HepG2 (cell line): ENCODE measurements at regions not wholly inside any gene's neighbourhood (a gene's known extent, or its start where the extent isn't known, plus 50 kb on each side); places are given as distances from the start of the nearest gene placed in this dataset.

Source experiments
- ATAC-seq: fragments of 200-7000 bp; cut with Tn5 transposase; 3 replicates; pipeline ENCODE4 v1.9.1; 2020; ENCODE audit warnings: mild to moderate bottlenecking, moderate library complexity
- BruUV-seq: library from RNA; stranded (reverse); fragments of 400-500 nt; replicated peaks from 2 replicates; lab custom pipeline; 2021; lab: Mats Ljungman, UMichigan
- CTCF ChIA-PET: fragments of 300-600 bp; formaldehyde crosslinking; extraction: SDS; loops from one replicate; lab custom pipeline; 2021; ENCODE audit warnings: low total read pairs, inconsistent platforms, low intra/inter-chr PET ratio; lab: Yijun Ruan, JAX
- POLR2A ChIA-PET: fragments of 350-600 bp; sonication (Branson Sonifier 250); formaldehyde crosslinking; loops from one replicate; lab custom pipeline; 2020; ENCODE audit warnings: antibody characterized with exemption, inconsistent platforms; lab: Yijun Ruan, JAX
- DNase-seq: peaks from one replicate; pipeline ENCODE4 v3.0.0-alpha.2; 2015; ENCODE audit warnings: low spot score
- FAIRE-seq: peaks from 3 replicates; lab custom pipeline; 2011; peaks lifted over from hg19 to GRCh38; lab: Jason Lieb, UNC
- H2AFZ ChIP-seq: one replicate; pipeline ENCODE4 v1.6.1; 2011; ENCODE audit warnings: low read length, inconsistent platforms
- H3K27ac ChIP-seq: fragments of 300-600 bp; 3 replicates; pipeline ENCODE4 v1.8.0; 2011; ENCODE audit warnings: mixed run types, mild to moderate bottlenecking, mixed read lengths, low read length, inconsistent platforms; ENCODE audit not compliant: insufficient read depth; ENCODE audit errors: extremely low read length
- H3K27me3 ChIP-seq, 2 experiments: fragments of 200-600 bp in 1 of 2; 2 replicates in 1 of 2; 3 replicates in 1 of 2; pipeline versions ENCODE4 v1.6.0 to v1.8.0; 2011; ENCODE audit warnings: low read length in 2 of 2, mild to moderate bottlenecking in 2 of 2, moderate library complexity in 2 of 2, inconsistent platforms in 1 of 2; ENCODE audit not compliant: insufficient read depth in 2 of 2, control insufficient read depth in 1 of 2
- H3K36me3 ChIP-seq, 2 experiments: fragments of 200-600 bp in 1 of 2; replicated peaks in 1 of 2; 2 replicates in 1 of 2; 3 replicates in 1 of 2; pipeline versions ENCODE4 v1.5.1 to v1.8.0; 2011; ENCODE audit warnings: low read length in 2 of 2, inconsistent platforms in 1 of 2; ENCODE audit not compliant: insufficient read depth in 2 of 2, control insufficient read depth in 1 of 2
- H3K4me1 ChIP-seq: 2 replicates; pipeline ENCODE4 v1.5.1; 2012; ENCODE audit warnings: low read length, inconsistent platforms; ENCODE audit not compliant: insufficient read depth
- H3K4me2 ChIP-seq: 2 replicates; pipeline ENCODE4 v1.6.0; 2011; ENCODE audit warnings: low read depth, low read length, inconsistent platforms
- H3K4me3 ChIP-seq, 3 experiments: fragments of 200-600 bp in 1 of 3; sonication (generic), shearing (Covaris generic) in 1 of 3; replicated peaks in 1 of 3; 2 replicates each; pipeline ENCODE4 v1.5.1; 2011 to 2016; ENCODE audit warnings: low read length in 3 of 3, inconsistent platforms in 2 of 3, low read depth in 2 of 3, mild to moderate bottlenecking in 2 of 3, control low read depth in 1 of 3, mixed read lengths in 1 of 3; ENCODE audit not compliant: insufficient read depth in 1 of 3
- H3K79me2 ChIP-seq: one replicate; pipeline ENCODE4 v1.6.1; 2011; ENCODE audit warnings: low read length, inconsistent platforms; ENCODE audit not compliant: insufficient read depth
- H3K9ac ChIP-seq: 2 replicates; pipeline ENCODE4 v1.6.0; 2011; ENCODE audit warnings: mild to moderate bottlenecking, low read depth, low read length, inconsistent platforms; ENCODE audit not compliant: insufficient read depth
- H3K9me3 ChIP-seq: 2 replicates; pipeline ENCODE4 v1.5.1; 2012; ENCODE audit warnings: mild to moderate bottlenecking, low read length
- H4K20me1 ChIP-seq: 2 replicates; pipeline ENCODE4 v1.6.0; 2011; ENCODE audit warnings: inconsistent platforms, mild to moderate bottlenecking, low read length, moderate library complexity; ENCODE audit not compliant: insufficient read depth
- MIER2 ChIP-seq: IDR thresholded peaks from 2 replicates; pipeline ENCODE4 v1.6.1; 2016; ENCODE audit warnings: missing biosample characterization, missing genetic modification reagents
- NFE2L2 ChIP-seq: fragments of 150-350 bp; IDR thresholded peaks from 2 replicates; pipeline ENCODE4 v1.6.1; 2014; ENCODE audit warnings: low read length
- RFXAP ChIP-seq: sonication (generic); formaldehyde crosslinking; IDR thresholded peaks from 2 replicates; pipeline ENCODE4 v1.4.0; 2020; ENCODE audit warnings: missing genetic modification reagents, borderline replicate concordance
- SRSF4 ChIP-seq: fragments of 200-400 bp; formaldehyde crosslinking; IDR thresholded peaks from one replicate; pipeline ENCODE4 v1.6.1; 2018; ENCODE audit warnings: mild to moderate bottlenecking, low read depth, low read length, moderate library complexity; ENCODE audit not compliant: poor library complexity, severe bottlenecking
- whole genome bisulfite sequencing: methylation state at CpG from one replicate; pipeline ENCODE4 v1.1.6; 2017; ENCODE audit warnings: low lambda C conversion rate; 5-methylcytosine and 5-hydroxymethylcytosine counted together
- in situ Hi-C: cut with HindIII; loops from 2 replicates; pipeline ENCODE4 v1.10.0; 2017; ENCODE audit warnings: low pct_unique_long_range_greater_than_20kb; ENCODE audit not compliant: extremely low pct_ligation_motif_present
- intact Hi-C: fragments of 100-400 bp; cut with micrococcal nuclease; formaldehyde crosslinking; loops from one replicate; pipeline ENCODE4 v1.10.0; 2022; ENCODE audit not compliant: unreplicated experiment
- TF ChIP-seq, protein P1 (sequence below): sonication (generic); formaldehyde crosslinking; IDR thresholded peaks from 2 replicates; pipeline ENCODE4 v1.9.0; 2021; ENCODE audit warnings: missing genetic modification reagents, mild to moderate bottlenecking, borderline replicate concordance

- TF ChIP-seq, protein P1, sequence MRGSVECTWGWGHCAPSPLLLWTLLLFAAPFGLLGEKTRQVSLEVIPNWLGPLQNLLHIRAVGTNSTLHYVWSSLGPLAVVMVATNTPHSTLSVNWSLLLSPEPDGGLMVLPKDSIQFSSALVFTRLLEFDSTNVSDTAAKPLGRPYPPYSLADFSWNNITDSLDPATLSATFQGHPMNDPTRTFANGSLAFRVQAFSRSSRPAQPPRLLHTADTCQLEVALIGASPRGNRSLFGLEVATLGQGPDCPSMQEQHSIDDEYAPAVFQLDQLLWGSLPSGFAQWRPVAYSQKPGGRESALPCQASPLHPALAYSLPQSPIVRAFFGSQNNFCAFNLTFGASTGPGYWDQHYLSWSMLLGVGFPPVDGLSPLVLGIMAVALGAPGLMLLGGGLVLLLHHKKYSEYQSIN (CRISPR knock-in tag): no peak
- TF ChIP-seq, all 625 proteins: peak for 0
These were observed 164.9 kb downstream of the IRF8 start (continued) for GRCh38 chr16:86063760-86064405.

DNA sequence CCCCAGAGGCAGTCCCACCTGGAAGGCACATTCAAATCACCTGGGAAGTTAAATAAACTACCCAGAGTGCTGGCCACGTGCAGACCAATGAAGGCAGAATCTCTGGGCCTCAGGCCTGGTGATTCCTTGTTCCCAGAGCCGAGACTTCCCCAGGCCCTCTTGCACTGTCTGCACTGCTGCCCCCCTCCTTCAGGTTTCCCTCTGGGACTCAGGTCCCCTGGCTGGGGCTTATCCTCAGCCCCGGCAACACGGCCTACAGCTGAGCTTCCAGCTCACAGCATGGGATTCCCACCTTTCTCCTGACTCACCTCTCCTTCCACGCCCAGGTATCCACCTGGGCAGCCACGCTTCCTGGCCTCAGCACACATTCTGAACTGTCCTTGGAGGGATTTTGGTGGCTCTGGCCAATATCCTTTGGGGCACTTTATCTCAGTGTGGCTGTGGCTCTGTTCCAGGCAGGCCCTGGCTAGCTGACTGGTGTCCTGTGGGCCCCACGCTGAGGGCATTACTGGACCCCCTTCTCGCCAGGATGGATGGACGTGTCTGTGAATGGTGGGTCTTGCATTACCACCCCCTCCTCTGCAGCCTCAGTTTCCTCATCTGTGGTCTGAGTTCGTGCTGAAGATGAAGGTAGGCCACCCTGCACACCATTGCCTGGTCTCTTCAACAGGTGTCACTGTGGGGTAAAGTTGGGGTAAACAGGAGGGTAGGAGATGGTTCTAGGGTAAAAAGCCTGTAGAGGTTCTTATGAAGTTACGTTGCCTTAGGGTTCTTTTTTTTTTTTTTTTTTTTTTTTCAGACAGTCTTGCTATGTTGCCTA lies 165.7 kb downstream of the IRF8 start:
- H3K27ac ChIP-seq: no peak overlapping the region
- ChIA-PET POLR2A (no interaction called here), CTCF (no interaction called here)
- in situ Hi-C loops (no loop called here), intact Hi-C loops (no loop called here)
- no peaks in the 10 kb centered on the region for H3K9me3 ChIP-seq
- H3K4me3 ChIP-seq: no peak overlapping the region
- no peaks in the 10 kb centered on the region for H4K20me1 ChIP-seq
- H3K9ac ChIP-seq: no peak overlapping the region
- FAIRE-seq (no peak), DNase-seq (no peak), ATAC-seq (no peak)
- no peak for TF ChIP-seq MIER2 (CRISPR knock-in tag)
- H3K79me2 ChIP-seq: no peaks in the 10 kb centered on the region
- H3K4me1 ChIP-seq: no peaks in the 10 kb centered on the region
- H3K27me3 ChIP-seq: peaks cover 7 to 53% of the 10 kb centered on the region in 2 experiments; a peak in 3 of 5 replicates
- no peak overlapping the region for H2AFZ ChIP-seq
- no peak overlapping the region for H3K4me2 ChIP-seq
- H3K36me3 ChIP-seq: no peaks in the 10 kb centered on the region
- 29% methylated on average over 11 of the region's 11 CpGs for WGBS
- BruUV-seq: no TSS peak

DNA sequence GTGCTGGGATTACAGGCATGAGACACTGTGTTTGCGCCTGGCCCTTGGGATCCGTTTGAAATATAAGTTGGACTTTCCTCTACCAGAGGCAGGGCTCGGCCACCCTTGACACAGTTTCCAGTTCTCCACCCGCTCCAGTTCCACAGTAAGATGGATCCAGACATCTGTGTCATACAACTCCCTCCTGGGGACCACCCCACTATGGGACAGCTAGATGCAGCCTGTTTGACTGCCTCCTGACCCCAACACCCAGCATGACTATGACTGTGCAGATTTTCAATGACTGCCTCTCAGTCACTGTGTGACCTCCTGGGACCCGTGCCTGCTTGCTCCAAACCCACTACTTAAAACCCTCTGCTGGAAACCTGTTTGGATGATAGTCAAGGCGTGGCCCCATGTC lies 166.7 kb downstream of the IRF8 start:
- DNase-seq (no peak), ATAC-seq (no peak), FAIRE-seq (no peak)
- H3K4me1 ChIP-seq: no peaks in the 10 kb centered on the region
- H3K9ac ChIP-seq: no peak overlapping the region
- H3K9me3 ChIP-seq: no peaks in the 10 kb centered on the region
- 13% methylated on average over 6 of the region's 6 CpGs for WGBS
- in situ Hi-C loops (no loop called here), intact Hi-C loops (no loop called here)
- TF ChIP-seq NFE2L2: peak; percentile 65
- no peak for TF ChIP-seq SRSF4
- no peak for TF ChIP-seq RFXAP (CRISPR knock-in tag)
- ChIA-PET POLR2A (no interaction called here), CTCF (no interaction called here)
- H3K79me2 ChIP-seq: no peaks in the 10 kb centered on the region
- H3K27me3 ChIP-seq: peaks cover 5 to 51% of the 10 kb centered on the region in 2 experiments; a peak in 3 of 5 replicates
- BruUV-seq: no TSS peak
- H4K20me1 ChIP-seq: no peaks in the 10 kb centered on the region
- no peaks in the 10 kb centered on the region for H3K36me3 ChIP-seq
- H3K27ac ChIP-seq: no peak overlapping the region
- no peak overlapping the region for H3K4me3 ChIP-seq
- H2AFZ ChIP-seq: no peak overlapping the region
- no peak overlapping the region for H3K4me2 ChIP-seq
